ENCODE measurements at regions not wholly inside any gene's neighbourhood (a gene's known extent, or its start where the extent isn't known, plus 50 kb on each side); places are given as distances from the start of the nearest gene placed in this dataset.

DNA sequence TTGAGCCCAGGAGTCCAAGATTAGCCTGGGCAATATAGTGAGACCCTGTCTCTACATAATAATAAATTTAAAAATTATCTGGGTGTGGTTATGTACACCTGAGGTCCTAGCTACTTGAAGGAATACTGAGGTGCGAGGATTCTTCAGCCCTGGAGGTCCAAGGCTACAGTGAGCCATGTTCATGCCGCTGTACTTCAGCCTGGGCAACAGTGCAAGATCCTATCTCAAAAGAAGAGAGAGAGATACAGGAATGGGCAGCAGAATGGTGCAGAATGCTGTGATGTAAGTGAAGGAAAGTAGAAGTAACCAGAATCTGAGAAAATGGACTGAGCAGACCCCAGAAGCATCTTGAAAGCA lies 62.7 kb upstream of the EXOC4 start:
- H3K36me3 Mint-ChIP-seq (ENCODE audit: low read depth) = no peaks in the 10 kb centered on the region
- no peaks in the 10 kb centered on the region for H3K4me1 Mint-ChIP-seq
- DNase-seq = no peak
- H3K27ac Mint-ChIP-seq = no peak overlapping the region
- no peak overlapping the region for H3K4me3 Mint-ChIP-seq
- ATAC-seq (ENCODE audit: low read depth) = no peak
- H3K27me3 Mint-ChIP-seq = peaks cover 8% of the 10 kb centered on the region
- CTCF ChIA-PET = no interaction called here
- intact Hi-C loops (cut with micrococcal nuclease) = no loop called here
- peaks cover 9% of the 10 kb centered on the region for H3K9me3 Mint-ChIP-seq
- TF ChIP-seq, protein P1, sequence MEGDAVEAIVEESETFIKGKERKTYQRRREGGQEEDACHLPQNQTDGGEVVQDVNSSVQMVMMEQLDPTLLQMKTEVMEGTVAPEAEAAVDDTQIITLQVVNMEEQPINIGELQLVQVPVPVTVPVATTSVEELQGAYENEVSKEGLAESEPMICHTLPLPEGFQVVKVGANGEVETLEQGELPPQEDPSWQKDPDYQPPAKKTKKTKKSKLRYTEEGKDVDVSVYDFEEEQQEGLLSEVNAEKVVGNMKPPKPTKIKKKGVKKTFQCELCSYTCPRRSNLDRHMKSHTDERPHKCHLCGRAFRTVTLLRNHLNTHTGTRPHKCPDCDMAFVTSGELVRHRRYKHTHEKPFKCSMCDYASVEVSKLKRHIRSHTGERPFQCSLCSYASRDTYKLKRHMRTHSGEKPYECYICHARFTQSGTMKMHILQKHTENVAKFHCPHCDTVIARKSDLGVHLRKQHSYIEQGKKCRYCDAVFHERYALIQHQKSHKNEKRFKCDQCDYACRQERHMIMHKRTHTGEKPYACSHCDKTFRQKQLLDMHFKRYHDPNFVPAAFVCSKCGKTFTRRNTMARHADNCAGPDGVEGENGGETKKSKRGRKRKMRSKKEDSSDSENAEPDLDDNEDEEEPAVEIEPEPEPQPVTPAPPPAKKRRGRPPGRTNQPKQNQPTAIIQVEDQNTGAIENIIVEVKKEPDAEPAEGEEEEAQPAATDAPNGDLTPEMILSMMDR (IDR thresholded peaks at IDR 0.05) = no peak
- POLR2A ChIA-PET = no interaction called here

DNA sequence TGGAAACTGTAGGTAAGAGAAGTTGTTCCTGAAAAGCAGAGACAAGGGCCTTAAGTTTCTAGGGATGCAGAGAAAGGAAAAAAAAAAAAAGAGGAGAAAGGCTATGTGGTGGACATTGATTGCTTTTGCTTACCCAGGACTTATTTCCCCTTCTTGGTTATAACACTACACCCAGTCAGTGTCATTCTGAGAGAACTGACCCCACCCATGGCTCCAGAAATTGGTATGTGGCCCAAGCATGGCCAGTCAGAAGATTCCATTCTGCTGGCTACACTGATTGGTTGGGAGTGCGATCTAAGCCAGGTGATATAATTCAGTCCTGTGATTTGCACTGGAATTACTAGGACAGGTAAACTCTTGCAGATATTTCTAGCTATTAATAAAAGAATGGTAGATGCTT lies 62.2 kb upstream of the EXOC4 start:
- Mint-ChIP-seq H3K4me1 (no peaks in the 10 kb centered on the region), H3K4me3 (no peak overlapping the region), H3K27me3 (peaks cover 7% of the 10 kb centered on the region), H3K36me3 (ENCODE audit: low read depth) (no peaks in the 10 kb centered on the region), H3K9me3 (peaks cover 7% of the 10 kb centered on the region), H3K27ac (no peak overlapping the region)
- intact Hi-C loops (cut with micrococcal nuclease) = no loop called here
- ChIA-PET POLR2A (no interaction called here), CTCF (no interaction called here)
- TF ChIP-seq, protein P1 (IDR thresholded peaks at IDR 0.05) = no peak
- ATAC-seq (ENCODE audit: low read depth) = no peak
- DNase-seq = no peak

DNA sequence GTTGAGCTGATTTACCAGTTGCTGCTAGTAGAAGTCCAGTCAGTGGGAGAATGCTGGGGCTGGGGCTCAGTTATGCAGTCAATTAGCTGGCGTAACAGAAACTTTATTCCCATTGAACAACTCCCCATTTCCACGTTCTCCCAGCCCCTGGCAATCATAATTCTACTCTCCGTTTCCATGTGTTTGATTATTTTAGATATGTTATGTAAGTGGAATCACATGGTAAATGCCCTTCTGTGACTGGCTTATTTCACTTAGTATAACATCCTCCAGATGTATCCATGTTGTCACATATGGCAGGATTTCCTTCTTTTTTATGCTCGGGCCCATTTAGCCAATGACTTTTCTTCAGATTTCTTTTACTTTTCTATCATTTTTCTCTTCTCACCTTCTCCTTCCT lies 61.1 kb upstream of the EXOC4 start:
- TF ChIP-seq, protein P1 (IDR thresholded peaks at IDR 0.05) = no peak
- no peak for DNase-seq
- Mint-ChIP-seq H3K4me1 (no peaks in the 10 kb centered on the region), H3K9me3 (peaks cover 6% of the 10 kb centered on the region), H3K27me3 (peaks cover 7% of the 10 kb centered on the region), H3K4me3 (no peak overlapping the region), H3K27ac (no peak overlapping the region), H3K36me3 (ENCODE audit: low read depth) (no peaks in the 10 kb centered on the region)
- intact Hi-C loops (cut with micrococcal nuclease) = no loop called here
- CTCF ChIA-PET = no interaction called here
- no peak for ATAC-seq (ENCODE audit: low read depth)
- POLR2A ChIA-PET = no interaction called here

DNA sequence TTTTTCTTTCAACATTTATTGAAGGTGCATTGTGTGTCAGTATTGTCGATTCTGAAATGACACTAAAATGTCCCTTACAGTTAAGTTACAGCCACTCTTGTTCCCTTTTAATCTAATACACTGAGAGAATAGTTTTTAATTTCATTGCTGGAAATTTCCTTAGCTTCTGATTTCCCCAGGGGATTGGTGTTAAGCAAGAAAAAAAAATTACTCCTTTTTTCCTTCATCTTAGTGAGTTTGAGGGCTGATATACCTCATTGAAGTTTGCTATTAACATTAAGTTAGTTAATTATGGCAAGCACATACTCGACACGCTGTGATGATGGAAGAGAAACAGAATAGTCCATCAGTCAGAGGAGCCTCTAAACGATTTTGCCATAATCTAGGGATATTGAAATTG lies 57.0 kb upstream of the EXOC4 start:
- no peak for DNase-seq
- POLR2A ChIA-PET = no interaction called here
- H3K27ac Mint-ChIP-seq = no peak overlapping the region
- intact Hi-C loops (cut with micrococcal nuclease) = no loop called here
- peaks cover 6% of the 10 kb centered on the region for H3K9me3 Mint-ChIP-seq
- no peak overlapping the region for H3K4me3 Mint-ChIP-seq
- no peak for ATAC-seq (ENCODE audit: low read depth)
- H3K27me3 Mint-ChIP-seq = peaks cover 10% of the 10 kb centered on the region
- TF ChIP-seq, protein P1 (IDR thresholded peaks at IDR 0.05) = no peak
- no peaks in the 10 kb centered on the region for H3K36me3 Mint-ChIP-seq (ENCODE audit: low read depth)
- H3K4me1 Mint-ChIP-seq = no peaks in the 10 kb centered on the region
- CTCF ChIA-PET = no interaction called here

DNA sequence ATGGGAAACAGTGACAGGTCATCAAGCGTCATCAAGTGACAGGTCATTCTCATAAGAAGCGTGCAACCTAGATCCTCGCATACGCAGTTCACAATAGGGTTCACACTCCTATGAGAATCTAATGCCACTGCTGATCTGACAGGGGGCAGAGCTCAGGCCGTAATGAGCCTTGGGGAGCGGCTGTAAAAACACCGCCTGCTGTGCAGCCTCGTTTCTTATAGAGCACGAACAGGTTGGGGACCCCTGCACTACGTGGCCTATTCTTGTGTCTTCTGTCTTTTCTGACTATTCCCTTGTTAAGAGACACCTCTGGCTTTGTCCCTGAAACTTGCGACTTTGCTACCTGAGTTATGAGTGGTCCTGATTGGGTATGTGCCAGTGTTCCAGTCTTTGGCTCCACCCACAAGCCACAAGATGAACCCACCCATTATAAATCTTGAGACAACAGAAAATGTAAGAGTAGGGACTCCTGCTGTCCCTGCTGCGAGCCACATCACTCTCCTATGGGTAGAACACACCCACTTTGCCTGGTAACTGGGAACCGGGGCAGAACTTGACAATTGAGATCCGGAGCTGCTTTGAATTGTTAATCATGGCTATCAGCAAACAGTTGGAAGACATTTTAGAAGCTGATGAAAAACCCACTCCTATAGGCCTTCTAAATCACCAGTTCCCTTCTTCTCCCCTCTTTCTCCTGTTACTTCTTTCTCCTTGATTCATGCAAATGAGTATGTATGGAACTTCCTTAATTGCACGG lies 55.8 kb upstream of the EXOC4 start:
- H3K9me3 Mint-ChIP-seq = peaks cover 6% of the 10 kb centered on the region
- H3K36me3 Mint-ChIP-seq (ENCODE audit: low read depth) = no peaks in the 10 kb centered on the region
- ATAC-seq (ENCODE audit: low read depth) (no peak), DNase-seq (no peak)
- CTCF ChIA-PET = no interaction called here
- no peaks in the 10 kb centered on the region for H3K4me1 Mint-ChIP-seq
- POLR2A ChIA-PET = no interaction called here
- TF ChIP-seq, protein P1 (IDR thresholded peaks at IDR 0.05) = no peak
- no peak overlapping the region for H3K27ac Mint-ChIP-seq
- intact Hi-C loops (cut with micrococcal nuclease) = no loop called here
- no peak overlapping the region for H3K4me3 Mint-ChIP-seq
- H3K27me3 Mint-ChIP-seq = peaks cover 10% of the 10 kb centered on the region
